ENCODE measurements at regions not wholly inside any gene's neighbourhood (a gene's known extent, or its start where the extent isn't known, plus 50 kb on each side); places are given as distances from the start of the nearest gene placed in this dataset.

- TF ChIP-seq, protein P1, sequence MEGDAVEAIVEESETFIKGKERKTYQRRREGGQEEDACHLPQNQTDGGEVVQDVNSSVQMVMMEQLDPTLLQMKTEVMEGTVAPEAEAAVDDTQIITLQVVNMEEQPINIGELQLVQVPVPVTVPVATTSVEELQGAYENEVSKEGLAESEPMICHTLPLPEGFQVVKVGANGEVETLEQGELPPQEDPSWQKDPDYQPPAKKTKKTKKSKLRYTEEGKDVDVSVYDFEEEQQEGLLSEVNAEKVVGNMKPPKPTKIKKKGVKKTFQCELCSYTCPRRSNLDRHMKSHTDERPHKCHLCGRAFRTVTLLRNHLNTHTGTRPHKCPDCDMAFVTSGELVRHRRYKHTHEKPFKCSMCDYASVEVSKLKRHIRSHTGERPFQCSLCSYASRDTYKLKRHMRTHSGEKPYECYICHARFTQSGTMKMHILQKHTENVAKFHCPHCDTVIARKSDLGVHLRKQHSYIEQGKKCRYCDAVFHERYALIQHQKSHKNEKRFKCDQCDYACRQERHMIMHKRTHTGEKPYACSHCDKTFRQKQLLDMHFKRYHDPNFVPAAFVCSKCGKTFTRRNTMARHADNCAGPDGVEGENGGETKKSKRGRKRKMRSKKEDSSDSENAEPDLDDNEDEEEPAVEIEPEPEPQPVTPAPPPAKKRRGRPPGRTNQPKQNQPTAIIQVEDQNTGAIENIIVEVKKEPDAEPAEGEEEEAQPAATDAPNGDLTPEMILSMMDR (tag by site-specific recombination; IDR thresholded peaks at IDR 0.05), result no peak
- TF ChIP-seq ZNF274 (IDR thresholded peaks at IDR 0.05; ENCODE audit: low read length), result no peak
- no peak for TF ChIP-seq ZNF274 (tag by site-specific recombination; IDR thresholded peaks at IDR 0.05; ENCODE audit: borderline replicate concordance)
- no peak for TF ChIP-seq ZNF140 (tag by site-specific recombination; IDR thresholded peaks at IDR 0.05)
- no peak for TF ChIP-seq ZNF768 (tag by site-specific recombination; IDR thresholded peaks at IDR 0.05)
These were observed 498.6 kb upstream of the ZEB2 start for GRCh38 chr2:145018502-145018901.

Data from HEK293 (cell line).